SK-N-SH (cell line): ENCODE measurements at regions not wholly inside any gene's neighbourhood (a gene's known extent, or its start where the extent isn't known, plus 50 kb on each side); places are given as distances from the start of the nearest gene placed in this dataset.

Experiments used
- EP300 ChIP-seq, 2 experiments: IDR thresholded peaks; 2 replicates each; pipeline versions ENCODE4 v1.4.0 to v1.6.1; 2012; ENCODE audit warnings: borderline replicate concordance in 1 of 2, low read depth in 1 of 2, low read length in 1 of 2
- EZH2phosphoT487 ChIP-seq: fragments of 200-600 bp; sonication (generic); IDR thresholded peaks from 2 replicates; pipeline ENCODE4 v1.6.1; 2017; ENCODE audit warnings: low read depth, mixed run types, mild to moderate bottlenecking, antibody characterized with exemption, moderate library complexity, borderline replicate concordance
- TF ChIP-seq, protein P1 (sequence below): fragments of 200-600 bp; sonication (generic); IDR thresholded peaks from 2 replicates; pipeline ENCODE4 v1.6.1; 2017; ENCODE audit warnings: antibody characterized with exemption, mild to moderate bottlenecking, moderate library complexity
- TF ChIP-seq, protein P2 (sequence below): fragments of 150-350 bp; IDR thresholded peaks from 2 replicates; pipeline ENCODE4 v1.6.1; 2017; ENCODE audit warnings: antibody characterized with exemption, low read length, low read depth, borderline replicate concordance

DNA sequence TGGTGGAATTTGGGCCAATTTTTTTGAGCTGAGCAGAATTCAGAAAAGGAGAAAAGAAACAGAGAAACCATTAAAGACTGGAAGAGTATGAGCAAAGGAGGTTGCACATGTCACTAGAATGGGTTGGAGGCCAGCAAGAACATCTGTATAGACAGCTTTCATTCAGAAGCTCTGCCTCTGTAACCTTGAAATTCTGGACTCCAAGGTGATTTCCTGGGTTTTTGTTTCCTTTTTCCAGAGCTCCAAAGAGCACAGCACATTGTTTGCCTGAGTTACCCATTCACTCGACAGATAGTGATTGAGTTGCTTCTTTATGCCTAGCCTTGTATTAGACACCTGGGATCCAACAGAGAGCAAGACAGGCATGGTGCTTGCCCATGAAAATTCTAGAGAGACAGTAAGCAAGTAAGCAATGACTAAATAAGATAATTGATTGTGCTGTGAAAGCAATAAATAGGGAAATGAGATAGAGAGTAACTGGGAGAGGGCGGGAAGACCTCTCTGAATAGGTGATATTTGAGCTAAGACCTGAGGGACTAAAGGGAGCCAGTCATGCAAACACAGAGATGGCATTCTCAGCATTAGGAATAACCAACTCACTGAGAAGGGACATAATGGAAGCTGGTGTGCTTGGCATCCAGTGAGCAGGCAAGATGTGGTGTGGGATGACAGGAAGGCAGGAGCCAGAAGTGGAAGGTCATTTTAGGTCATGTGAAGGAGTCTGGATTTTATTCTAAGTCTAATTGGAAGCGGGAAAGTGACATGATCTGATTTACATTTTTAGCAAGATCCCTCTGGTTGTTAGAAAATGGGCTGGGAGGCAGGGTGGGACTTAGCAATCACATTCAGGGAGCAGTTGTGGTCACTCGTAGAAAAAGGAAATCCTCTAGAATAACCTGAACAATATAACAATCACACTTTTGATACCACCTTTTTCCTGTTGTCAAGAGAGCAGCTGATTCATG lies 197.5 kb downstream of the HS3ST3A1 start:
- TF ChIP-seq EP300 (IDR thresholded peaks at IDR 0.05; ENCODE audit: borderline replicate concordance in 1 of 2, low read depth in 1 of 2, low read length in 1 of 2): peak in 1 of 2 experiments; percentile 98; a peak in 2 of 4 replicates
- TF ChIP-seq, protein P1, sequence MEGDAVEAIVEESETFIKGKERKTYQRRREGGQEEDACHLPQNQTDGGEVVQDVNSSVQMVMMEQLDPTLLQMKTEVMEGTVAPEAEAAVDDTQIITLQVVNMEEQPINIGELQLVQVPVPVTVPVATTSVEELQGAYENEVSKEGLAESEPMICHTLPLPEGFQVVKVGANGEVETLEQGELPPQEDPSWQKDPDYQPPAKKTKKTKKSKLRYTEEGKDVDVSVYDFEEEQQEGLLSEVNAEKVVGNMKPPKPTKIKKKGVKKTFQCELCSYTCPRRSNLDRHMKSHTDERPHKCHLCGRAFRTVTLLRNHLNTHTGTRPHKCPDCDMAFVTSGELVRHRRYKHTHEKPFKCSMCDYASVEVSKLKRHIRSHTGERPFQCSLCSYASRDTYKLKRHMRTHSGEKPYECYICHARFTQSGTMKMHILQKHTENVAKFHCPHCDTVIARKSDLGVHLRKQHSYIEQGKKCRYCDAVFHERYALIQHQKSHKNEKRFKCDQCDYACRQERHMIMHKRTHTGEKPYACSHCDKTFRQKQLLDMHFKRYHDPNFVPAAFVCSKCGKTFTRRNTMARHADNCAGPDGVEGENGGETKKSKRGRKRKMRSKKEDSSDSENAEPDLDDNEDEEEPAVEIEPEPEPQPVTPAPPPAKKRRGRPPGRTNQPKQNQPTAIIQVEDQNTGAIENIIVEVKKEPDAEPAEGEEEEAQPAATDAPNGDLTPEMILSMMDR: no peak
- TF ChIP-seq, protein P2, sequence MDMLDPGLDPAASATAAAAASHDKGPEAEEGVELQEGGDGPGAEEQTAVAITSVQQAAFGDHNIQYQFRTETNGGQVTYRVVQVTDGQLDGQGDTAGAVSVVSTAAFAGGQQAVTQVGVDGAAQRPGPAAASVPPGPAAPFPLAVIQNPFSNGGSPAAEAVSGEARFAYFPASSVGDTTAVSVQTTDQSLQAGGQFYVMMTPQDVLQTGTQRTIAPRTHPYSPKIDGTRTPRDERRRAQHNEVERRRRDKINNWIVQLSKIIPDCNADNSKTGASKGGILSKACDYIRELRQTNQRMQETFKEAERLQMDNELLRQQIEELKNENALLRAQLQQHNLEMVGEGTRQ: no peak
- no peak for TF ChIP-seq EZH2phosphoT487
